Bone marrow (tissue), 2 donors: ENCODE measurements at regions not wholly inside any gene's neighbourhood (a gene's known extent, or its start where the extent isn't known, plus 50 kb on each side); places are given as distances from the start of the nearest gene placed in this dataset.

ENCODE experiments used
- DNase-seq, 2 donors: peaks; one replicate each; lab custom pipeline; 2025; lab: John Stamatoyannopoulos, UW

- no peak for DNase-seq
These were observed 138.9 kb upstream of the ITM2A start for GRCh38 chrX:79506001-79506400.

GRCh38 chrX:79482686-79483085, 115.6 kb upstream of the ITM2A start:
- no peak for DNase-seq

GRCh38 chrX:79477691-79478090, 110.6 kb upstream of the ITM2A start:
- DNase-seq: no peak

- no peak for DNase-seq
These were observed 99.5 kb upstream of the ITM2A start for GRCh38 chrX:79466636-79467035.

GRCh38 chrX:79462458-79462857, 95.3 kb upstream of the ITM2A start:
- DNase-seq: no peak

- peak in 1 of 2 donors; percentile 1 for DNase-seq
These were observed 89.5 kb upstream of the ITM2A start for GRCh38 chrX:79456593-79456992.

- DNase-seq: no peak
These were observed 85.7 kb upstream of the ITM2A start for GRCh38 chrX:79452881-79453280.

- DNase-seq: no peak
These were observed 77.6 kb upstream of the ITM2A start for GRCh38 chrX:79444694-79445210.

GRCh38 chrX:79443121-79443520, 76.0 kb upstream of the ITM2A start:
- DNase-seq: no peak

- DNase-seq: no peak
These were observed 73.2 kb upstream of the ITM2A start for GRCh38 chrX:79440336-79440735.
